NCI-H1694 treated with DMSO at 0.1 percent for 48 hours (cell line): ENCODE measurements at regions not wholly inside any gene's neighbourhood (a gene's known extent, or its start where the extent isn't known, plus 50 kb on each side); places are given as distances from the start of the nearest gene placed in this dataset.

Experiments
- DNase-seq: peaks from one replicate; lab custom pipeline; 2025; lab: John Stamatoyannopoulos, UW

GRCh38 chr12:127528551-127528950, 738.4 kb upstream of the TMEM132C start:
- no peak for DNase-seq

GRCh38 chr12:127531542-127531941, 735.4 kb upstream of the TMEM132C start:
- no peak for DNase-seq

- DNase-seq = no peak
Measured at GRCh38 chr12:127533353-127533752, 733.6 kb upstream of the TMEM132C start.

GRCh38 chr12:127536833-127537428, 730.0 kb upstream of the TMEM132C start:
- no peak for DNase-seq

GRCh38 chr12:127538316-127538715, 728.7 kb upstream of the TMEM132C start:
- DNase-seq = no peak

- DNase-seq = no peak
Measured at GRCh38 chr12:127539226-127539858, 727.6 kb upstream of the TMEM132C start.

- no peak for DNase-seq
Measured at GRCh38 chr12:127542391-127542790, 724.6 kb upstream of the TMEM132C start.

GRCh38 chr12:127542931-127543330, 724.0 kb upstream of the TMEM132C start:
- DNase-seq = no peak

GRCh38 chr12:127546721-127547505, 720.1 kb upstream of the TMEM132C start:
- DNase-seq = no peak

- DNase-seq = no peak
Measured at GRCh38 chr12:127548123-127548553, 718.8 kb upstream of the TMEM132C start.

GRCh38 chr12:127550271-127550670, 716.7 kb upstream of the TMEM132C start:
- DNase-seq = no peak

GRCh38 chr12:127552838-127553237, 714.1 kb upstream of the TMEM132C start:
- DNase-seq = no peak

- no peak for DNase-seq
Measured at GRCh38 chr12:127555071-127555470, 711.9 kb upstream of the TMEM132C start.

GRCh38 chr12:127556231-127556886, 710.6 kb upstream of the TMEM132C start:
- DNase-seq = no peak

- no peak for DNase-seq
Measured at GRCh38 chr12:127558361-127558760, 708.6 kb upstream of the TMEM132C start.

- no peak for DNase-seq
Measured at GRCh38 chr12:127559349-127560040, 707.5 kb upstream of the TMEM132C start.

- no peak for DNase-seq
Measured at GRCh38 chr12:127560041-127560478, 706.9 kb upstream of the TMEM132C start.

GRCh38 chr12:127562816-127563215, 704.2 kb upstream of the TMEM132C start:
- no peak for DNase-seq

- DNase-seq = no peak
Measured at GRCh38 chr12:127565241-127565640, 701.7 kb upstream of the TMEM132C start.

GRCh38 chr12:127567531-127567930, 699.4 kb upstream of the TMEM132C start:
- no peak for DNase-seq

- no peak for DNase-seq
Measured at GRCh38 chr12:127570387-127570786, 696.6 kb upstream of the TMEM132C start.

- DNase-seq = no peak
Measured at GRCh38 chr12:127570793-127571360, 696.1 kb upstream of the TMEM132C start.
